ENCODE measurements at regions not wholly inside any gene's neighbourhood (a gene's known extent, or its start where the extent isn't known, plus 50 kb on each side); places are given as distances from the start of the nearest gene placed in this dataset.

- no peak for TF ChIP-seq CTCF (conservative IDR thresholded peaks at IDR 0.05)
- H3K27ac ChIP-seq: no peak overlapping the region
These were observed 1992.5 kb upstream of the PIK3C3 start for GRCh38 chr18:39962546-39962945.

DNA sequence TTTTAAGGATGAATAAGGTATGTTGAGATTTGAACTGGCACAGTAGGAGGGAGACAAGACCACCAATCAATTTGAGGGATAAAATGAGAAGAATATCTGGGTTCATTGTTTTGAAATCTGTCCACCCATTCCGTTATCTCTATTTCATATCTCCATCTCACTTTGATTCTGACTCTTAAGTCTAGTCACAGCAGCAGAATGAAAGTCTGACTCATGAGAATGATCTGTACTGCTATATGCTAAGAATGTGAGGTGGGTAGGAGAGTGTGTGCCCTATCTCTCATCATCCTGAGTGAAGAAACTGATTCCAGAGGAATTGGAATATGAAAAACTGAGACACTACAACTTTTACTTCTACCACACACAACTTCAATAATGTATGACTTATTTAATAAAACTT, 1994.5 kb upstream of the PIK3C3 start:
- TF ChIP-seq CTCF (conservative IDR thresholded peaks at IDR 0.05): no peak
- no peak overlapping the region for H3K27ac ChIP-seq

DNA sequence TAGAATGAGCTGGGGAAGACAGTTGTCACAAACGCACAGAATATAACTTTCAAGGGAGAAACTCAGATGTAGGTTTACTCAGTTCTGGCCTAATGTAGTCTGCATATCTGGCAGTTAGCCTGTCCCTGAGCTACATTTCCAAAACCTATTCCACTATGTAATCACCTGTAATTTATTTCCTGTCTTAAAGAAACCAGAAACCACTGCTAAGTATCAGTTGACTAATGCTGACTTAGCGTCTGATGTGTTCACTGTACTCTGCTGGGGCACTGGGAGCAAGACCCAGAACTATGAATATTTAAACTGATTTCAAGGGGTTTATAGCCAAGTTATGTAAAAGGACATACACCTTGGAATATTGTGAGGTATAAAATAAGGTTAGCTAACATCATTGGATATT, 1995.2 kb upstream of the PIK3C3 start:
- TF ChIP-seq CTCF (conservative IDR thresholded peaks at IDR 0.05): no peak

DNA sequence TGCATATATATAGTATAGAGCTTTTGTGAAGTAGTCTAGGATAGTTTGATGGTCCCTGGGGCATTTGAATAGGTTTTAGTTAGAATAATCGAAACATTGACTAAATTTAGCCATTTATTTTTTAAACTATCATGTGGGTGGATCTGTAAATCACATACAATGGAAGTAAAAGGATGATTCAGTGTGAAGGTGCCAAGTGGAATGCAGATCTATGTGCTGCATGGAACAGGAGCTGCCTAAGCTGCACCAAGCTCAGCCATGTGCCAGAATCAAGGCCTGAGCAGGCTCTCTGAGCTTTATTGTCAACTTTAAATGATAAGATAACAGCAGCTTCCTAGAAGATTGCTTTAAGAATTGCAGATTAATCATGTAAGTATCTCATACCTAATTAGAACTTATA, 1996.2 kb upstream of the PIK3C3 start:
- no peak overlapping the region for H3K27ac ChIP-seq

More for the DNA sequence above, 1995.2 kb upstream of the PIK3C3 start:
- no peak overlapping the region for H3K27ac ChIP-seq

DNA sequence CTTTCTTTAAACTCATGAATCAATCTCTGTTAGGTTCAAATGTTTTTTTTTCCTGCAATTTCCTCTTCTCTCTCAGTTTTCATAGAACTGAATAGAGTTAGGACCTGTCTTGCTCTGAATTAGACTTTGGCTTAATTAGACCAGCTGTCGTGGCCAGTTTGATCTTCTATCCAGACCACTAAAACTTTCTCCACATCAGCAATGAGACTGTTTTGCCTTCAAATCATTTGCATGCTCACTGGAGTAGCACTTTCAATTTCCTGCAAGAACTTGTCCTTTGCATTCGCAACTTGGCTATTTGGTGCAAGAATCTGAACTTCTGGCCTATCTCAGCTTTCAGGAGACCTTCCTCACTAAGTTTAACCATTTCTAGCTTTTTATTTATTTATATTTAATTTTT, 2002.2 kb upstream of the PIK3C3 start:
- no peak for TF ChIP-seq CTCF (conservative IDR thresholded peaks at IDR 0.05)

More for the DNA sequence above, 1996.2 kb upstream of the PIK3C3 start:
- TF ChIP-seq CTCF (conservative IDR thresholded peaks at IDR 0.05): no peak

GRCh38 chr18:39951142-39951720, 2003.8 kb upstream of the PIK3C3 start:
- TF ChIP-seq CTCF (conservative IDR thresholded peaks at IDR 0.05): no peak
- H3K27ac ChIP-seq: no peak overlapping the region

More for the DNA sequence above, 2002.2 kb upstream of the PIK3C3 start:
- no peak overlapping the region for H3K27ac ChIP-seq

GRCh38 chr18:39946623-39947061, 2008.4 kb upstream of the PIK3C3 start:
- no peak overlapping the region for H3K27ac ChIP-seq
- no peak for TF ChIP-seq CTCF (conservative IDR thresholded peaks at IDR 0.05)

Measured in VCaP (cell line).